KMS-11 (cell line): ENCODE measurements at regions not wholly inside any gene's neighbourhood (a gene's known extent, or its start where the extent isn't known, plus 50 kb on each side); places are given as distances from the start of the nearest gene placed in this dataset.

ENCODE experiments used
- H2AFZ ChIP-seq: fragments of 200-600 bp; sonication (generic); 2 replicates; pipeline ENCODE4 v1.6.1; 2016; ENCODE audit warnings: antibody characterized with exemption, mixed run types, low read depth
- H3K27ac ChIP-seq: fragments of 200-600 bp; sonication (generic); 2 replicates; pipeline ENCODE4 v1.6.1; 2016; ENCODE audit warnings: mild to moderate bottlenecking, mixed run types
- H3K27me3 ChIP-seq: fragments of 200-600 bp; sonication (generic); 2 replicates; pipeline ENCODE4 v1.6.1; 2017; ENCODE audit warnings: mild to moderate bottlenecking, low read depth, mixed run types, moderate library complexity; ENCODE audit not compliant: insufficient read depth
- H3K36me3 ChIP-seq: fragments of 200-600 bp; sonication (generic); 2 replicates; pipeline ENCODE4 v1.6.1; 2017; ENCODE audit warnings: mild to moderate bottlenecking, mixed run types; ENCODE audit not compliant: insufficient read depth
- H3K4me1 ChIP-seq: fragments of 200-600 bp; sonication (generic); 2 replicates; pipeline ENCODE4 v1.6.1; 2016; ENCODE audit warnings: mild to moderate bottlenecking, low read depth, mixed run types; ENCODE audit not compliant: poor library complexity, severe bottlenecking
- H3K4me2 ChIP-seq: fragments of 200-600 bp; sonication (generic); 2 replicates; pipeline ENCODE4 v1.7.0; 2016; ENCODE audit warnings: mild to moderate bottlenecking, mixed run types
- H3K4me3 ChIP-seq: fragments of 200-600 bp; sonication (generic); IDR thresholded peaks from 2 replicates; pipeline ENCODE4 v1.6.1; 2017; ENCODE audit warnings: low read depth, low read length, mixed read lengths; ENCODE audit not compliant: insufficient read depth
- H3K79me2 ChIP-seq: fragments of 200-600 bp; sonication (generic); 2 replicates; pipeline ENCODE4 v1.6.1; 2016; ENCODE audit warnings: low read depth, mixed run types; ENCODE audit not compliant: insufficient read depth
- H3K9ac ChIP-seq: fragments of 200-600 bp; sonication (generic); 2 replicates; pipeline ENCODE4 v1.6.1; 2016; ENCODE audit warnings: mild to moderate bottlenecking, mixed run types
- H4K20me1 ChIP-seq: fragments of 200-600 bp; sonication (generic); 2 replicates; pipeline ENCODE4 v1.6.1; 2016; ENCODE audit warnings: mild to moderate bottlenecking, mixed run types; ENCODE audit not compliant: insufficient read depth
- TF ChIP-seq, protein P1 (sequence below): fragments of 200-600 bp; sonication (generic); conservative IDR thresholded peaks from 2 replicates; pipeline ENCODE4 v1.6.1; 2017; ENCODE audit warnings: low read depth, mild to moderate bottlenecking, antibody characterized with exemption, low read length, moderate library complexity, mixed read lengths

DNA sequence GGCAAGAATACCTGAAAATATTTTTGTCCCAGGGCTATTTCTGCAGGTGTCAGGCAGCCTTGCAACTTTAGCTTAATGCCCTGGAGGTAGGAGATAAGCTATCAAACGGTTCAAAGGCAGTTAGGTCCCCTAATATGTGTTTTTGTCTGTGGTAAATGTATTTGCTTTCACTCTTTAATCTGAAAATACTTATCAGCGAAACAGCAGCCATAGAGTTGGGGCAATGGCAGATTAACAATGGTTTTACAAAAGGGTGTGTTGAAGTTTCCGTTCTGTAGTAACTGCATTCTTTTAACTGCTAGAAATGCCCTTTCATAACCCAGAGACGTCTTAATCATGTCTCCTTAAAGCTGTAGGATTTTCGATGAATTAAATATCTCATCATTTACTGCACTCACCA is 265.0 kb upstream of the TRIB2 start:
- Histone ChIP-seq H3K9ac (no peak overlapping the region), H3K27me3 (no peaks in the 10 kb centered on the region), H2AFZ (peak overlapping the region; percentile 35), H3K4me3 (no peak overlapping the region), H3K4me1 (peaks cover 30% of the 10 kb centered on the region), H3K36me3 (no peaks in the 10 kb centered on the region), H3K4me2 (peak overlapping the region; percentile 95), H4K20me1 (no peaks in the 10 kb centered on the region), H3K27ac (peak overlapping the region; percentile 20; the same call in 1 of the 2 replicates), H3K79me2 (no peaks in the 10 kb centered on the region)
- TF ChIP-seq, protein P1, sequence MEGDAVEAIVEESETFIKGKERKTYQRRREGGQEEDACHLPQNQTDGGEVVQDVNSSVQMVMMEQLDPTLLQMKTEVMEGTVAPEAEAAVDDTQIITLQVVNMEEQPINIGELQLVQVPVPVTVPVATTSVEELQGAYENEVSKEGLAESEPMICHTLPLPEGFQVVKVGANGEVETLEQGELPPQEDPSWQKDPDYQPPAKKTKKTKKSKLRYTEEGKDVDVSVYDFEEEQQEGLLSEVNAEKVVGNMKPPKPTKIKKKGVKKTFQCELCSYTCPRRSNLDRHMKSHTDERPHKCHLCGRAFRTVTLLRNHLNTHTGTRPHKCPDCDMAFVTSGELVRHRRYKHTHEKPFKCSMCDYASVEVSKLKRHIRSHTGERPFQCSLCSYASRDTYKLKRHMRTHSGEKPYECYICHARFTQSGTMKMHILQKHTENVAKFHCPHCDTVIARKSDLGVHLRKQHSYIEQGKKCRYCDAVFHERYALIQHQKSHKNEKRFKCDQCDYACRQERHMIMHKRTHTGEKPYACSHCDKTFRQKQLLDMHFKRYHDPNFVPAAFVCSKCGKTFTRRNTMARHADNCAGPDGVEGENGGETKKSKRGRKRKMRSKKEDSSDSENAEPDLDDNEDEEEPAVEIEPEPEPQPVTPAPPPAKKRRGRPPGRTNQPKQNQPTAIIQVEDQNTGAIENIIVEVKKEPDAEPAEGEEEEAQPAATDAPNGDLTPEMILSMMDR, result no peak

DNA sequence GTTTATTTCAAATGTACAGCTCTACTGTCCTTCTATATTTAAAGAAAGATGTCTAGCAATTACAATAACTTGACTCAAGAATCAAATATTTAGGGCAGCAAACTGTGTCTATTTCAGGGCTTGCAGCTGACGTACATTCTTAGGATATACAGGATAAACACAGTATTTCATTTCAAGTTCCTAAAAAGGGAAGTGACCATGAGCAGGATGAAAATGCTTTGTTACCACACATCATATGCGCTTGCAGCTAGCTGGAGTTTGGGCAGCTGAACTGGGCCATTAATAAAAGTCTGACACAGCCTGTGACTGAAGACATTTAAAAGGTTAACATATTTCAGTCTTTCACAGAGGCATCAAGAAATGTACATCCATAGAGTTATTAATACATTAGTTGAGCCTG is 264.6 kb upstream of the TRIB2 start:
- Histone ChIP-seq H3K27ac (peak overlapping the region; percentile 20; the same call in 1 of the 2 replicates), H3K27me3 (no peaks in the 10 kb centered on the region), H3K4me3 (no peak overlapping the region), H3K36me3 (no peaks in the 10 kb centered on the region), H3K79me2 (no peaks in the 10 kb centered on the region), H3K4me2 (peak overlapping the region; percentile 95), H3K9ac (no peak overlapping the region), H3K4me1 (peaks cover 35% of the 10 kb centered on the region), H2AFZ (peak overlapping the region; percentile 35), H4K20me1 (no peaks in the 10 kb centered on the region)
- TF ChIP-seq, protein P1, result no peak

DNA sequence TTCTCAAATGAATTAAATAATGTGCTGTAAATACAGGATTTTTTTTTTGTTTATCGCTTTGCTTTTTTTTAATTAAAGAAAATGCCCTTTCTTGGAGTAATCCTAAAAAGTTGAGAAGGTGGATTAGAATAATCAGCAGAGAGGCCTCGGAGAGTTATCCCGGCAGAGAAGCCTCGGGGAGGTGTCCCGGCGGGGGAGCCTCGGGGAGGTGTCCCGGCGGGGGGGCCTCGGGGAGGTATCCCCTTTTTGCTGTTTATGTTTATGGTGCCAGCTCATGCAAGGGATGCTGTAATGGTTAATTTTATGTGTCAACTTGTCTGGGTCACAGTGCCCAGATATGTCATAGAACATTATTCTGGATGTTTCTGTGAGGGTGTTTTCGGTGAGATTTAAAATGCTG is 263.0 kb upstream of the TRIB2 start:
- no peak overlapping the region for H3K4me2 ChIP-seq
- H3K36me3 ChIP-seq, result no peaks in the 10 kb centered on the region
- TF ChIP-seq, protein P1, result no peak
- no peak overlapping the region for H3K27ac ChIP-seq
- H2AFZ ChIP-seq, result no peak overlapping the region
- no peaks in the 10 kb centered on the region for H3K27me3 ChIP-seq
- H3K4me3 ChIP-seq, result no peak overlapping the region
- no peaks in the 10 kb centered on the region for H4K20me1 ChIP-seq
- H3K4me1 ChIP-seq, result peaks cover 38% of the 10 kb centered on the region
- no peak overlapping the region for H3K9ac ChIP-seq
- H3K79me2 ChIP-seq, result no peaks in the 10 kb centered on the region

DNA sequence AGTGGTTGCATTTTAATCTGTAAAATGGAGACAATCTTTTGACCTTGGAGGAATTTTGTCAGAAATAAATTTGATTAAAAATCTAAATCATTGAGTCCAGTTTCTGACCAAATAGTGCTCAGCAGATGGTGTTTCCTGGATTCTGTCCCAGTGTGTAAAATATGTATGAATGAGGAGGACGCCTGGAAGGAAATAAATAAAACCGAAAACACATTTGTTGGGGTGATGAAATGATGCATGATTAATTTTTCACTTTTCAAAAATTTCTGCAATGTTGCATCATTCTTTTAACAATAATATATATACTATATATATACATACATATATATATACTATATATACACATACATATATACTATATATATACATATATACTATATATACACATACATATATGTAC is 261.1 kb upstream of the TRIB2 start:
- Histone ChIP-seq H3K9ac (no peak overlapping the region), H3K27me3 (no peaks in the 10 kb centered on the region), H3K4me1 (peaks cover 38% of the 10 kb centered on the region), H3K4me3 (no peak overlapping the region), H3K27ac (no peak overlapping the region), H3K4me2 (no peak overlapping the region), H4K20me1 (no peaks in the 10 kb centered on the region), H3K79me2 (no peaks in the 10 kb centered on the region), H3K36me3 (no peaks in the 10 kb centered on the region), H2AFZ (no peak overlapping the region)
- TF ChIP-seq, protein P1, result no peak
